NCI-H2107 treated with DMSO at 0.1 percent for 48 hours (cell line): ENCODE measurements at regions not wholly inside any gene's neighbourhood (a gene's known extent, or its start where the extent isn't known, plus 50 kb on each side); places are given as distances from the start of the nearest gene placed in this dataset.

Experiments used
- DNase-seq: peaks from one replicate; lab custom pipeline; 2025; ENCODE audit not compliant: unreplicated experiment; lab: John Stamatoyannopoulos, UW

DNA sequence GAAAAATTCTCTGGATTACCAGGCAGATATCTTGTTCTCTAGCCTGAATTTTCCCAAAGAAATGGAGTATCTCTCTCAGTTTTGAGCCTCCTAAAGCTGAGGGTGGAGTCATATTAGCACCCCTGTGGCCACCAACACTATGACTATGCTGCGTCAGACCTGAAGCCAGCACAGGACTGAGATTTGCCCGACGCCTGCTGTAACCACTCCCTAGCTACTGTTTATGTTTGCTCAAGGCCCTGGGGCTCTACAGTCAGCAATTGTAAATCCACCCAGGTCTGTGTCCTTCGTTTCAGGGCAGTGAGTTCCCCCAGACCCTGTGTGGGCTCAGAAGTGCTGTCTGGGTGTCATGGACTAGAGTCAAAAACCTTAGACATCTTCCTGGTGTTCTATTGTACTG is 61.4 kb downstream of the ZXDA start:
- DNase-seq: no peak

GRCh38 chrX:57822818-57823217 is 87.4 kb downstream of the ZXDA start:
- DNase-seq: no peak

GRCh38 chrX:57822398-57822797 is 87.9 kb downstream of the ZXDA start:
- DNase-seq: no peak

GRCh38 chrX:57821703-57822387 is 88.4 kb downstream of the ZXDA start:
- peak; percentile 62 for DNase-seq

- peak; percentile 2 for DNase-seq
Observed at GRCh38 chrX:57817302-57817701, 93.0 kb downstream of the ZXDA start.

DNA sequence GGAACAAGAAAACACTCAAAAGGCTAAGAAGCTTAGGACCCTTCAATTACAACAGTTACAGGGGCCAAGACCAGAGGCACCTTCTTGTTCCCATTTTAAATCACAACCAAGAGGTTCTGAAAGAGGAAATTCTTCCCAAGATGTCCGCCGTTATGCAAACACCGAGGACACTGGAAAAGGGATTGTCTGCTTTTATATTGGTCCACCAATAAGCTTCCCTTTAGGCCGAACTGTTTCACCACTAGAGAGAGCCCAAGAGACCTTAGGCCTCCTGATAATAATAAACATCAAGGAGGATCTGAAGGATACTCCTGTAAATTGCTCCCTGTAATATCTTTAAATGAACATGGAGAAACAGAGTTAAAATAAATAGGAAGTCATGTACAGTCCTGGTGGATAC is 92.6 kb upstream of the NLRP2B start:
- DNase-seq: no peak

- DNase-seq: no peak
Observed at GRCh38 chrX:57771689-57772088, 91.6 kb upstream of the NLRP2B start.

GRCh38 chrX:57752866-57753265 is 72.8 kb upstream of the NLRP2B start:
- no peak for DNase-seq

GRCh38 chrX:57741107-57741506 is 61.0 kb upstream of the NLRP2B start:
- DNase-seq: no peak

GRCh38 chrX:57737881-57738280 is 57.8 kb upstream of the NLRP2B start:
- DNase-seq: no peak
